ENCODE measurements at regions not wholly inside any gene's neighbourhood (a gene's known extent, or its start where the extent isn't known, plus 50 kb on each side); places are given as distances from the start of the nearest gene placed in this dataset.

DNA sequence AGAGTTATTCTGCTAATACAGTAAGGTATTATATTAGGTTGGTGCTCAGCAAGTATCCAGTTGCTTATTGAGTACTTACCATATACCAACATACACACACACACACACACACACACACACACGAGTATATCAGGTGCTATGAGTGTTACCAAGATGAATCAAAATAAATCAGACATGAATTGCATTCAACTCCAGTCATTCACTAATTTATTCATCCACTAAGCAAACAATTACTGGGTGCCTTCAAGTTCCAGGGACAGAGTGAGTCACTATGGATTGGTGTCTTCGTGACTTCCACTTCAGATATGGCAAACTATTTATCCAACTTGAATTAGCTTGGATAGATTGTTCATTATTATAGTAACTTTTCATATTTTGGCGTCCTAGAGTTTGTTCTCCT lies 140.7 kb upstream of the SLC44A1 start:
- TF ChIP-seq ARNTL (CRISPR knock-in tag; IDR thresholded peaks at IDR 0.05; ENCODE audit: borderline replicate concordance, low read depth) (no peak), ZFP3 (CRISPR knock-in tag; IDR thresholded peaks at IDR 0.05) (no peak), GLIS3 (CRISPR knock-in tag; IDR thresholded peaks at IDR 0.05) (no peak), PPARA (CRISPR knock-in tag; IDR thresholded peaks at IDR 0.05; ENCODE audit: borderline replicate concordance) (no peak), SNAI2 (CRISPR knock-in tag; IDR thresholded peaks at IDR 0.05) (no peak)
- TF ChIP-seq, protein P1, sequence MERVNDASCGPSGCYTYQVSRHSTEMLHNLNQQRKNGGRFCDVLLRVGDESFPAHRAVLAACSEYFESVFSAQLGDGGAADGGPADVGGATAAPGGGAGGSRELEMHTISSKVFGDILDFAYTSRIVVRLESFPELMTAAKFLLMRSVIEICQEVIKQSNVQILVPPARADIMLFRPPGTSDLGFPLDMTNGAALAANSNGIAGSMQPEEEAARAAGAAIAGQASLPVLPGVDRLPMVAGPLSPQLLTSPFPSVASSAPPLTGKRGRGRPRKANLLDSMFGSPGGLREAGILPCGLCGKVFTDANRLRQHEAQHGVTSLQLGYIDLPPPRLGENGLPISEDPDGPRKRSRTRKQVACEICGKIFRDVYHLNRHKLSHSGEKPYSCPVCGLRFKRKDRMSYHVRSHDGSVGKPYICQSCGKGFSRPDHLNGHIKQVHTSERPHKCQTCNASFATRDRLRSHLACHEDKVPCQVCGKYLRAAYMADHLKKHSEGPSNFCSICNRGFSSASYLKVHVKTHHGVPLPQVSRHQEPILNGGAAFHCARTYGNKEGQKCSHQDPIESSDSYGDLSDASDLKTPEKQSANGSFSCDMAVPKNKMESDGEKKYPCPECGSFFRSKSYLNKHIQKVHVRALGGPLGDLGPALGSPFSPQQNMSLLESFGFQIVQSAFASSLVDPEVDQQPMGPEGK (CRISPR knock-in tag; IDR thresholded peaks at IDR 0.05; ENCODE audit: borderline replicate concordance): no peak
- TF ChIP-seq, protein P2, sequence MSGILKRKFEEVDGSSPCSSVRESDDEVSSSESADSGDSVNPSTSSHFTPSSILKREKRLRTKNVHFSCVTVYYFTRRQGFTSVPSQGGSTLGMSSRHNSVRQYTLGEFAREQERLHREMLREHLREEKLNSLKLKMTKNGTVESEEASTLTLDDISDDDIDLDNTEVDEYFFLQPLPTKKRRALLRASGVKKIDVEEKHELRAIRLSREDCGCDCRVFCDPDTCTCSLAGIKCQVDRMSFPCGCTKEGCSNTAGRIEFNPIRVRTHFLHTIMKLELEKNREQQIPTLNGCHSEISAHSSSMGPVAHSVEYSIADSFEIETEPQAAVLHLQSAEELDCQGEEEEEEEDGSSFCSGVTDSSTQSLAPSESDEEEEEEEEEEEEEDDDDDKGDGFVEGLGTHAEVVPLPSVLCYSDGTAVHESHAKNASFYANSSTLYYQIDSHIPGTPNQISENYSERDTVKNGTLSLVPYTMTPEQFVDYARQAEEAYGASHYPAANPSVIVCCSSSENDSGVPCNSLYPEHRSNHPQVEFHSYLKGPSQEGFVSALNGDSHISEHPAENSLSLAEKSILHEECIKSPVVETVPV (CRISPR knock-in tag; IDR thresholded peaks at IDR 0.05): no peak
- TF ChIP-seq, protein P3, sequence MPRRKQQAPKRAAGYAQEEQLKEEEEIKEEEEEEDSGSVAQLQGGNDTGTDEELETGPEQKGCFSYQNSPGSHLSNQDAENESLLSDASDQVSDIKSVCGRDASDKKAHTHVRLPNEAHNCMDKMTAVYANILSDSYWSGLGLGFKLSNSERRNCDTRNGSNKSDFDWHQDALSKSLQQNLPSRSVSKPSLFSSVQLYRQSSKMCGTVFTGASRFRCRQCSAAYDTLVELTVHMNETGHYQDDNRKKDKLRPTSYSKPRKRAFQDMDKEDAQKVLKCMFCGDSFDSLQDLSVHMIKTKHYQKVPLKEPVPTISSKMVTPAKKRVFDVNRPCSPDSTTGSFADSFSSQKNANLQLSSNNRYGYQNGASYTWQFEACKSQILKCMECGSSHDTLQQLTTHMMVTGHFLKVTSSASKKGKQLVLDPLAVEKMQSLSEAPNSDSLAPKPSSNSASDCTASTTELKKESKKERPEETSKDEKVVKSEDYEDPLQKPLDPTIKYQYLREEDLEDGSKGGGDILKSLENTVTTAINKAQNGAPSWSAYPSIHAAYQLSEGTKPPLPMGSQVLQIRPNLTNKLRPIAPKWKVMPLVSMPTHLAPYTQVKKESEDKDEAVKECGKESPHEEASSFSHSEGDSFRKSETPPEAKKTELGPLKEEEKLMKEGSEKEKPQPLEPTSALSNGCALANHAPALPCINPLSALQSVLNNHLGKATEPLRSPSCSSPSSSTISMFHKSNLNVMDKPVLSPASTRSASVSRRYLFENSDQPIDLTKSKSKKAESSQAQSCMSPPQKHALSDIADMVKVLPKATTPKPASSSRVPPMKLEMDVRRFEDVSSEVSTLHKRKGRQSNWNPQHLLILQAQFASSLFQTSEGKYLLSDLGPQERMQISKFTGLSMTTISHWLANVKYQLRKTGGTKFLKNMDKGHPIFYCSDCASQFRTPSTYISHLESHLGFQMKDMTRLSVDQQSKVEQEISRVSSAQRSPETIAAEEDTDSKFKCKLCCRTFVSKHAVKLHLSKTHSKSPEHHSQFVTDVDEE (CRISPR knock-in tag; IDR thresholded peaks at IDR 0.05): no peak
- TF ChIP-seq, protein P4, sequence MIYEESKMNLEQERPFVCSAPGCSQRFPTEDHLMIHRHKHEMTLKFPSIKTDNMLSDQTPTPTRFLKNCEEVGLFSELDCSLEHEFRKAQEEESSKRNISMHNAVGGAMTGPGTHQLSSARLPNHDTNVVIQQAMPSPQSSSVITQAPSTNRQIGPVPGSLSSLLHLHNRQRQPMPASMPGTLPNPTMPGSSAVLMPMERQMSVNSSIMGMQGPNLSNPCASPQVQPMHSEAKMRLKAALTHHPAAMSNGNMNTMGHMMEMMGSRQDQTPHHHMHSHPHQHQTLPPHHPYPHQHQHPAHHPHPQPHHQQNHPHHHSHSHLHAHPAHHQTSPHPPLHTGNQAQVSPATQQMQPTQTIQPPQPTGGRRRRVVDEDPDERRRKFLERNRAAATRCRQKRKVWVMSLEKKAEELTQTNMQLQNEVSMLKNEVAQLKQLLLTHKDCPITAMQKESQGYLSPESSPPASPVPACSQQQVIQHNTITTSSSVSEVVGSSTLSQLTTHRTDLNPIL (CRISPR knock-in tag; IDR thresholded peaks at IDR 0.05; ENCODE audit: low read depth): no peak
